ENCODE measurements at regions not wholly inside any gene's neighbourhood (a gene's known extent, or its start where the extent isn't known, plus 50 kb on each side); places are given as distances from the start of the nearest gene placed in this dataset.

DNA sequence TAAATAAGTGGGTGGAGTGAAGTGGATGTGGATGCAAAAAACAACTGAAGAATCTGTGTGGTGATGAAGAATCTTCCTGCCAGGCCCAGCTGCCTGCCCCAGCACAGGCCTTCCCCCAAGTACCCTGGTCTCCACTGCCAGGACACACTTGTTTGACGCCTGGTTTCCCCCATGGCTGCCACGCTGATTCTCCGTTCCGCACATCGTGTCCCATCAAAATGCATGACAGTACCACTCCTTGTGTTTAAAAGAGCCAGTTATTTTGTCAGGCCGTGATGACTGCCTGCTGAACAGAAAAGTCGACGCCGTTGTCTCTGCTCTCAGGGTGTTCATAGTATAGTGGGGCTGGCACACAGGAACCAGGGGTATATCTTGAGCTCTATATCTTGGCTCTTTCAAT is 50.3 kb upstream of the KYNU start:
- DNase-seq (ENCODE audit: low read depth) (no peak), FAIRE-seq (no peak)
- Histone ChIP-seq H3K36me3 (ENCODE audit: control insufficient read depth, insufficient read depth, low read length) (no peaks in the 10 kb centered on the region), H3K4me3 (ENCODE audit: low read depth, low read length) (no peak overlapping the region), H3K27me3 (ENCODE audit: control insufficient read depth, insufficient read depth, low read length) (no peaks in the 10 kb centered on the region)
- TF ChIP-seq, protein P1, sequence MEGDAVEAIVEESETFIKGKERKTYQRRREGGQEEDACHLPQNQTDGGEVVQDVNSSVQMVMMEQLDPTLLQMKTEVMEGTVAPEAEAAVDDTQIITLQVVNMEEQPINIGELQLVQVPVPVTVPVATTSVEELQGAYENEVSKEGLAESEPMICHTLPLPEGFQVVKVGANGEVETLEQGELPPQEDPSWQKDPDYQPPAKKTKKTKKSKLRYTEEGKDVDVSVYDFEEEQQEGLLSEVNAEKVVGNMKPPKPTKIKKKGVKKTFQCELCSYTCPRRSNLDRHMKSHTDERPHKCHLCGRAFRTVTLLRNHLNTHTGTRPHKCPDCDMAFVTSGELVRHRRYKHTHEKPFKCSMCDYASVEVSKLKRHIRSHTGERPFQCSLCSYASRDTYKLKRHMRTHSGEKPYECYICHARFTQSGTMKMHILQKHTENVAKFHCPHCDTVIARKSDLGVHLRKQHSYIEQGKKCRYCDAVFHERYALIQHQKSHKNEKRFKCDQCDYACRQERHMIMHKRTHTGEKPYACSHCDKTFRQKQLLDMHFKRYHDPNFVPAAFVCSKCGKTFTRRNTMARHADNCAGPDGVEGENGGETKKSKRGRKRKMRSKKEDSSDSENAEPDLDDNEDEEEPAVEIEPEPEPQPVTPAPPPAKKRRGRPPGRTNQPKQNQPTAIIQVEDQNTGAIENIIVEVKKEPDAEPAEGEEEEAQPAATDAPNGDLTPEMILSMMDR (IDR thresholded peaks at IDR 0.05; ENCODE audit: insufficient read depth, low read length, severe bottlenecking) = no peak

DNA sequence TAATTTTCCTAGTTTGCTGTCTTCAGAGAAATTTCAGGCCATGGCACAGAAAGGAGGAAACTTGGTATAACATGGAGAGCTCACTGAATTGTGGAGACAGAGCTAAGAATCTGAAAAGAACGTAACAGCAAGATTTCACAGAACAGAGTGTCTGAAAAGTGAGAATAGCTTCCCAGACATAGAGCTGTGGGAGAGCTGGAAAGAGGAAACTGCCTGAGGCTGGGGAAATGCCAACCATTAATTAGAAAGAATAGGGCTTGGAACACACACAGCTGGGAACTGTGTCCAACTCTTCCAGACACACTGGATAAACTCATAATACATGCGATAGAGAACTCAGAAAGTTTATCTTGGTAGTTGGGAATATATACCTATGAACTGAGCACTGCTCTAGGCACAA is 51.6 kb upstream of the KYNU start:
- Histone ChIP-seq H3K36me3 (ENCODE audit: control insufficient read depth, insufficient read depth, low read length) (no peaks in the 10 kb centered on the region), H3K4me3 (ENCODE audit: low read depth, low read length) (no peak overlapping the region), H3K27me3 (ENCODE audit: control insufficient read depth, insufficient read depth, low read length) (no peaks in the 10 kb centered on the region)
- DNase-seq (ENCODE audit: low read depth) (peak; percentile 10), FAIRE-seq (no peak)
- TF ChIP-seq, protein P1 (IDR thresholded peaks at IDR 0.05; ENCODE audit: insufficient read depth, low read length, severe bottlenecking) = no peak

DNA sequence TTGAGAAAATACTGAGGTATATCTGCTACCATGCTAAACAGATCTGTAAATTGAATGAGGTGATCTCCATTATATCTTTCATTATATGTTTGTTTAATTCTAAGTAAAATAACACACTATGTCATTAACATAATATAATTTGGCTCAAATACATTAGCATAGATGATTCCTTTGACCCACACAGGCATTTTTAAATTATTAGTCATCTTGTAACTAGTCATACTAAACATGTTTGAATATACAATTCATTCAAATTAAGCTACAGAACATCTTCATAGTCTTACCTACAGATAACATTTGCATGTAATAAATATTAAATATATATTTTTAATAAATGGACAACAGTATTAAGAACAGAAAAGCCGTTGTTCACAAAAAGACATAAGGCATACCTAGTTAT is 52.7 kb upstream of the KYNU start:
- DNase-seq (ENCODE audit: low read depth) (peak; percentile 61), FAIRE-seq (no peak)
- no peaks in the 10 kb centered on the region for H3K36me3 ChIP-seq (ENCODE audit: control insufficient read depth, insufficient read depth, low read length)
- no peaks in the 10 kb centered on the region for H3K27me3 ChIP-seq (ENCODE audit: control insufficient read depth, insufficient read depth, low read length)
- TF ChIP-seq, protein P1 (IDR thresholded peaks at IDR 0.05; ENCODE audit: insufficient read depth, low read length, severe bottlenecking) = no peak
- no peak overlapping the region for H3K4me3 ChIP-seq (ENCODE audit: low read depth, low read length)

DNA sequence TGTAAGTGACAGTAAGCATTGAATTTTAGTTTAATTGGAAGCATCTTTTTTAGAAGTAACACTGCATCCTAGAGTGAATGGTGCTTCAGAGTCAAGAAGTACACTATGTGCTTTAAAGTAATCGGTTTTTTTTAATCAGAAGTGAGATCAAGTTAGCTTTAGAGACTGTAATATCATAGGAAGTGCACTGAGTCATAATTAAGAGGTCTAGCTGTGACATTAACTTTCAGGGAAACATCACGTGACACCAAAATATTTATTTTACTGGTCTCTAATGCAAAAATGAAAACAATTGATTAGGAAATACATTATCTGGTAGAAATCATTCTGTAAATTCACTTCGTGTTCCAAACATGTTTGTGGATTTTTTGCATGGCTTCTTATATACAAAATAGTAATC is 55.3 kb upstream of the KYNU start:
- Histone ChIP-seq H3K36me3 (ENCODE audit: control insufficient read depth, insufficient read depth, low read length) (no peaks in the 10 kb centered on the region), H3K4me3 (ENCODE audit: low read depth, low read length) (no peak overlapping the region), H3K27me3 (ENCODE audit: control insufficient read depth, insufficient read depth, low read length) (no peaks in the 10 kb centered on the region)
- TF ChIP-seq, protein P1 (IDR thresholded peaks at IDR 0.05; ENCODE audit: insufficient read depth, low read length, severe bottlenecking) = no peak
- DNase-seq (ENCODE audit: low read depth) (no peak), FAIRE-seq (no peak)

DNA sequence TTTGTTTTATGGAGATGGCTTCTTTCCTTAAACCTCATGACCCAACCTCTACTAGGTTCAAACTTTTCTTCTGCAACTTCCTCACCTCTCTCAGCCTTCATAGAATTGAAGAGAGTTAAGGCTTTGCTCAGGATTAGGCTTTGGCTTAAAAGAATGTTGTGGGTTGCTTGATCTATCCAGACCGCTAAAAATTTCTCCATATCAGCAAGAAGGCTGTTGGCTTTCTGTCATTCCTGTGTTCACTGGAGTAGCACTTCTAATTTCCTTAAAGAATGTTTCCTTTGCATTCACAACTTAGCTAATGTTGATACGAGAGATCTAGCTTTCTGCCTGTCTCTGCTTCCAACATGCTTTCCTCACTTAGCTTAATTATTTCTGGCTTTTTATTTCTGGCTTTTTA is 58.1 kb upstream of the KYNU start:
- Histone ChIP-seq H3K4me3 (ENCODE audit: low read depth, low read length) (no peak overlapping the region), H3K27me3 (ENCODE audit: control insufficient read depth, insufficient read depth, low read length) (no peaks in the 10 kb centered on the region), H3K36me3 (ENCODE audit: control insufficient read depth, insufficient read depth, low read length) (no peaks in the 10 kb centered on the region)
- TF ChIP-seq, protein P1 (IDR thresholded peaks at IDR 0.05; ENCODE audit: insufficient read depth, low read length, severe bottlenecking) = no peak
- no peak for DNase-seq (ENCODE audit: low read depth)
- no peak for FAIRE-seq

DNA sequence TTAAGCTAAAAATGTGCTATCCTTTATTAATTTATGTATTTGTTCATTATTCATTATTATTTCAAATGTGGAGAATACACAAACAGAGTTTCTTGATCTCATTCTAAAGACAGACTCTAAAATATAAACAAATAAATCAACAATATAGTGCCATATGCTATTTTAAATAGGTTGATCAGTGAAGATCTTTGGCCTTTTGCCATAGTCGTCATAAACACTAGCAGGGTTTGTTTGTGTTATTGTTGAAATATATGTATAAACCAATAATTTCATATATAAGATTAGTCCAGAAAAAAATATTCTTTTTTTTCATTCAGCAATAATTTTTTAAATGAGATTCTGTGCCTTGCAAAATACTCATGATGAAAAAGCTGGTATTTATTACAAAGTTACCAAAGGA is 62.1 kb upstream of the KYNU start:
- no peaks in the 10 kb centered on the region for H3K27me3 ChIP-seq (ENCODE audit: control insufficient read depth, insufficient read depth, low read length)
- DNase-seq (ENCODE audit: low read depth) = no peak
- TF ChIP-seq, protein P1 (IDR thresholded peaks at IDR 0.05; ENCODE audit: insufficient read depth, low read length, severe bottlenecking) = no peak
- no peaks in the 10 kb centered on the region for H3K36me3 ChIP-seq (ENCODE audit: control insufficient read depth, insufficient read depth, low read length)
- FAIRE-seq = no peak
- no peak overlapping the region for H3K4me3 ChIP-seq (ENCODE audit: low read depth, low read length)

All from bronchial epithelial cell (primary cell).